ENCODE measurements at regions not wholly inside any gene's neighbourhood (a gene's known extent, or its start where the extent isn't known, plus 50 kb on each side); places are given as distances from the start of the nearest gene placed in this dataset.

GRCh38 chr1:220369511-220369910 lies 97.3 kb upstream of the RAB3GAP2 start:
- ATAC-seq: no peak
- no peak for FAIRE-seq
- H3K9me3 ChIP-seq (replicated peaks; ENCODE audit: control insufficient read depth, insufficient read depth, low read depth, low read length): no peaks in the 10 kb centered on the region
- intact Hi-C loops (cut with micrococcal nuclease) (no loop called here), in situ Hi-C loops (cut with MboI) (no loop called here)
- H3K27me3 ChIP-seq (ENCODE audit: control insufficient read depth in 2 of 2, insufficient read depth in 2 of 2, low read length in 2 of 2): peaks cover 0 to 16% of the 10 kb centered on the region in 2 experiments; a peak in 1 of 5 replicates
- ChIA-PET CTCF (ENCODE audit: low intra/inter-chr PET ratio) (no interaction called here), POLR2A (interaction anchor here (0.6 kb wide), 1 partner anchor 22 kb away, joined by 3 read pairs; no protein-coding TSS in a partner anchor)
- no peak overlapping the region for H3K4me3 ChIP-seq
- no peaks in the 10 kb centered on the region for H3K4me1 ChIP-seq (replicated peaks in 1 of 2; ENCODE audit: control insufficient read depth in 2 of 2, insufficient read depth in 2 of 2, low read length in 2 of 2)
- H3K4me2 ChIP-seq (ENCODE audit: insufficient read depth, low read length): no peak overlapping the region
- H3K36me3 ChIP-seq (ENCODE audit: control insufficient read depth, insufficient read depth, low read length): no peaks in the 10 kb centered on the region
- no peaks in the 10 kb centered on the region for H3K79me2 ChIP-seq (ENCODE audit: control insufficient read depth, insufficient read depth, low read length)
- no peaks in the 10 kb centered on the region for H3K9me1 ChIP-seq (ENCODE audit: control insufficient read depth, insufficient read depth, low read length)
- no peak overlapping the region for H3K9ac ChIP-seq (ENCODE audit: insufficient read depth in 1 of 2, low read depth in 2 of 2, low read length in 2 of 2)
- no peak overlapping the region for H2AFZ ChIP-seq (ENCODE audit: low read depth, low read length)
- no peak for DNase-seq (ENCODE audit: extremely low read depth in 1 of 4, low spot score in 3 of 4)
- no peaks in the 10 kb centered on the region for H4K20me1 ChIP-seq (replicated peaks; ENCODE audit: control insufficient read depth, insufficient read depth, low read length)
- 0% methylated on average over 3 of the region's 3 CpGs for WGBS (ENCODE audit: insufficient coverage, low coverage, missing lambda C conversion rate)
- H3K27ac ChIP-seq (ENCODE audit: extremely low read depth, low read depth, low read length): no peak overlapping the region
- BruUV-seq (replicated peaks): no TSS peak
- TF ChIP-seq KLF13 (tag; IDR thresholded peaks at IDR 0.05; ENCODE audit: borderline replicate concordance, low read depth) (no peak), ADNP (tag; IDR thresholded peaks at IDR 0.05) (0 out of 2 replicates have a peak, but pooled peaks have one; percentile 26), RBM25 (IDR thresholded peaks at IDR 0.05; ENCODE audit: low read depth, low read length, severe bottlenecking) (peak; percentile 82), SREBF1 (IDR thresholded peaks at IDR 0.05; ENCODE audit: borderline replicate concordance, low read depth, low read length) (no peak), NEUROD1 (IDR thresholded peaks at IDR 0.05; ENCODE audit: borderline replicate concordance, low read depth, low read length, partially characterized antibody) (no peak), TBP (optimal IDR thresholded peaks at IDR 0.05; ENCODE audit: low read depth, low read length) (no peak), HMGN3 (IDR thresholded peaks at IDR 0.05; ENCODE audit: borderline replicate concordance, extremely low read depth, insufficient read length, low read depth, low read length) (no peak), TSC22D4 (tag; IDR thresholded peaks at IDR 0.05) (no peak), ESRRA (IDR thresholded peaks at IDR 0.05; ENCODE audit: borderline replicate concordance, low read depth) (peak; percentile 99), ZBTB9 (CRISPR knock-in tag; IDR thresholded peaks at IDR 0.05) (no peak)

All from K562 (cell line).